ENCODE measurements at regions not wholly inside any gene's neighbourhood (a gene's known extent, or its start where the extent isn't known, plus 50 kb on each side); places are given as distances from the start of the nearest gene placed in this dataset.

DNA sequence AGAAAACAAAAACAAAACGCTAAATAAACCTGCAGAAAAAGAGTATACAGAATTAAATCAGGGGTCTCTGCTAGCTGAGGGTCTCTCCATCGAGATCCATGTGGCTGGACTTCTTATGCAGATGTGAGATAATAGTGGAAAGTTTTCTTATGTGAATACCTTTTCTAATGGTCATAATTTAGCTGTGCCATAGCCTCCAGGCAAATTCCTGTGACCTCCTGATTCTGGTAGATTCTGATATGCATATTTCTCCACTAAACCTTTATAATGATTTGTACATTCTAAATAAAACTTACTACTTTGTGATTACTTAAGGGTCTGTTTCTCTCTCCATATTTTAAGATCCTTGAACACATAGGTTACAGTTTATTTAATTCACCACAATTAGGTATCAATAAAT lies 1002.6 kb downstream of the GALC start:
- H3K9me3 ChIP-seq (ENCODE audit: control insufficient read depth, insufficient read depth, low read length) = no peaks in the 10 kb centered on the region
- no peaks in the 10 kb centered on the region for H3K4me1 ChIP-seq (ENCODE audit: insufficient read depth, low read length)
- H3K9ac ChIP-seq (ENCODE audit: low read depth, low read length) = no peak overlapping the region
- H3K36me3 ChIP-seq (ENCODE audit: insufficient read depth, low read length) = no peaks in the 10 kb centered on the region

DNA sequence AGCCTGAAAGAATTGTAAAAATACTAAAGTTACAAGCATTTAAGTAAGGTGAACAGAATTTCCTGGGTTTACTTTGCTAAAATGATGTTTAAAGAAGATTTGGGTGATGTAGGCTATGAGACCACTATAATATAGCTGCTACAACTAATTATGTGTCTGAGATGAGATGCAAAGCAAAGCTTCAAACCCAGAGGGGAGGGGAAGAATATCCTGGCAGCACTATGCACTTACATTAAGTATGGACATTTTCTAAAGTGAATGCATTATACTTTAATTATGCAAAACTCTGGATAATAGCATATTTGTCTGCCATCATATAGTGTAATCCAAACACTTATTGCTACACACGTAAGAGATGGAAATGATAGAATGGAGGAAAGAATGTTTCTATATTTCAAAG lies 1003.7 kb downstream of the GALC start:
- no peaks in the 10 kb centered on the region for H3K4me1 ChIP-seq (ENCODE audit: insufficient read depth, low read length)
- no peaks in the 10 kb centered on the region for H3K9me3 ChIP-seq (ENCODE audit: control insufficient read depth, insufficient read depth, low read length)
- no peak overlapping the region for H3K9ac ChIP-seq (ENCODE audit: low read depth, low read length)
- H3K36me3 ChIP-seq (ENCODE audit: insufficient read depth, low read length) = no peaks in the 10 kb centered on the region

DNA sequence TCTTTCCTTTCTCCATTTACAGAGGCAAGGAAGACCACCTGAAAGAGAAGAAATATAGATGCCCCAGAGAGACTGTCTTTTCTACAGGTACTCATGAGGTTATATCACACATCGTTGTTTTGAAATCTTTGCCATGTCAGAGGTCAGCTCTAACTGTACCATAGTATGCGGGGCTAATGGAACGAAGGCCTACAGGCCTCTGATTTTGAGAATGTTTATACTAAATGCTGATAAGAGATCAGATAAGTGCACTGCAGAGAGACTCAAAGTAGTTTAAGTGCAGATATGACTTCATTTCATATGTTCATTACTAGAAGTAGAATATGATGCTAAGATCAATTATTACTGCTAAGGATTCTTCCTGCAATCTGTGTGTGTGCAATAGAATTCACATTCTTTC lies 1005.0 kb downstream of the GALC start:
- Histone ChIP-seq H3K9ac (ENCODE audit: low read depth, low read length) (no peak overlapping the region), H3K4me1 (ENCODE audit: insufficient read depth, low read length) (no peaks in the 10 kb centered on the region), H3K36me3 (ENCODE audit: insufficient read depth, low read length) (no peaks in the 10 kb centered on the region), H3K9me3 (ENCODE audit: control insufficient read depth, insufficient read depth, low read length) (no peaks in the 10 kb centered on the region)

DNA sequence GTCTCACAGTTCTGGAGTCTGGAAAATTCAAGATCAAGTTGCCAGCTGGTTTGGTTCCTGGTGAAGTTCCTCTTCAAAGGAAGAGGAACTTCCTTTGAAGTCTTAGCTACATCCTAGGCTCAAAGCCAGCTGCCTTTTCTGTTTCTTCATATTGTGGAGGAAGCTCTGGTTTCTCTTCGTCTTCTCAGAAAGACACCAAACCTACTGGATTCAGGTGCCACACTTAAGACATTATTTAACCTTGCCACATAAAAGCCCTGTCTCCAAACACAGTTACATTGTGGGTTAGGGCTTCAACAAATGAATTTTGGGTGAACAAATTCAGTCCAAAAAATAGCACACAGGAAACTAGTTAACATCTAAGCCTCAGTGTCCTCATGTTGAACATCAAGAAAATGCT lies 1019.8 kb downstream of the GALC start:
- no peaks in the 10 kb centered on the region for H3K9me3 ChIP-seq (ENCODE audit: control insufficient read depth, insufficient read depth, low read length)
- no peaks in the 10 kb centered on the region for H3K36me3 ChIP-seq (ENCODE audit: insufficient read depth, low read length)
- no peaks in the 10 kb centered on the region for H3K4me1 ChIP-seq (ENCODE audit: insufficient read depth, low read length)
- H3K9ac ChIP-seq (ENCODE audit: low read depth, low read length) = no peak overlapping the region

DNA sequence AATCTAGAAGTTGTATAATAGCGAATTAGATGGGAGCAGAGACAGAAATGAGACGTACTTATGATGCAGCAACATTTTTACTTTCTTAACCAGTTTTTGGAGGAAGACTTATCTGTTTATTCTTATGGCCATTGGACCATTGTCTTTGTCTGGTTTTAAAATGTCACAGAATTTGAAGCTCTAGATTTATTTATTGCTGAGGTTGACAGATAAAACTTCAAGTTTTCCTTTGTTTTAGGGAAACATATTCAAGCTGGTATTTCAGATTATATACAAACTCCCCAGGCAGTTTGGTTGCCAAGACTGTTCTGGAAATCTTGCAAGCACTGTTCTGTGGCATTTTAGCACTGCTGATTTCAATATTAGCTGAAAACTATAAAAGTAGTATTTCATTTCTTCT lies 1021.7 kb downstream of the GALC start:
- Histone ChIP-seq H3K36me3 (ENCODE audit: insufficient read depth, low read length) (no peaks in the 10 kb centered on the region), H3K9ac (ENCODE audit: low read depth, low read length) (no peak overlapping the region), H3K9me3 (ENCODE audit: control insufficient read depth, insufficient read depth, low read length) (no peaks in the 10 kb centered on the region; the same call in 1 of the 2 replicates), H3K4me1 (ENCODE audit: insufficient read depth, low read length) (no peaks in the 10 kb centered on the region)

DNA sequence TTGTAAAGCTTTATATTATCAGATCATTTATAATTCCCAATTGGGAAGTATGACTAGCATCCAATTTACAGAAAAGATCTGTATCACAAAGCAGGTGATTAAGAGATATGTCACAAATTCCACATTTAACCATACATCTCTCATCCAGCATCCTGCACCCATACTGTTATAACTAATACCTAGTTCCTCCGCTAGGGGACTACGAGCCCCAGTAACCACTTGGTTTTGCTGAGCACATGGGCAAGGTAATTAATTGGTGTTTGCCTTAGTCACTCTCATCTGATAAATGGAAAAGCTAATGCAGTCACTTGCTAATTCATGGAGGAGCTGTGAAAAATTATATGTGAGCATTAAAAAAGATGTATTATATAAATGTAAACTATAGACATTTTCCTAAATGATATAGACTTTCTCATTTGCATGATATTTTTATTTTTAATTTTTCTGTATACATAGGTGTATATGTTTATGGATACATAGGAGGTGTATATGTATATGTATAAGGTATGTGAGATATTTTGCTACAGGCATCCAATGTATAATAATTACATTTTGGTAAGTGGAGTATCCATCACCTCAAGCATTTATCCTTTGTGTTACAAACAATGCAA lies 1031.8 kb downstream of the GALC start:
- no peaks in the 10 kb centered on the region for H3K4me1 ChIP-seq (ENCODE audit: insufficient read depth, low read length)
- H3K9me3 ChIP-seq (ENCODE audit: control insufficient read depth, insufficient read depth, low read length) = no peaks in the 10 kb centered on the region; the same call in 1 of the 2 replicates
- H3K9ac ChIP-seq (ENCODE audit: low read depth, low read length) = no peak overlapping the region
- no peaks in the 10 kb centered on the region for H3K36me3 ChIP-seq (ENCODE audit: insufficient read depth, low read length)

DNA sequence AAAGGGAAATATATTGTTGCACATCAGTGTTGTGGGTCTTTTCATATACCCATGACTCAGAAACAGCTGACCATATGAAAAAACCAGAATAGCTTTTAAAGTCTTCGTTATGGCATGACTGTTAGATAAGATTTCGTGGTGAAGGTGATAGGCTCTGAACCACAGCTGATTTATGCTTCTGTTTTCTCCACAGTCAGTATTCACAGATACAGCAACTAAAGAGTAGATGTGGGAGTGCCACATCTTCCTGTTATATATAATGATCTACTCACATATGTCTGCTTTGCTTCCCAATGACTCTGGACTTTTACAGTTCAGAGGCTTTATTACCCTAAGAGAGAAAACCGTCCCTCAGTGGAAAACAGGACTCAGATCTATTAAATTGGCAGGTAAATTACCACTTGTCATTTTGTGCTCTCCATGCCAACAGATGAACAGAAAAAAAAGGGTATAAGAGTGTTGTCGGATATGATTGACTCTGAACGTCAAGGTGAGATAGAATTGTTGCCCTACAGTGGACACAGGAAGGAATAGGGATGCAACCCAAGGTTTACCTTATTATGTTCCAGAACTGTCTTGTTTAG lies 1037.1 kb downstream of the GALC start:
- Histone ChIP-seq H3K9ac (ENCODE audit: low read depth, low read length) (no peak overlapping the region), H3K36me3 (ENCODE audit: insufficient read depth, low read length) (no peaks in the 10 kb centered on the region), H3K4me1 (ENCODE audit: insufficient read depth, low read length) (no peaks in the 10 kb centered on the region), H3K9me3 (ENCODE audit: control insufficient read depth, insufficient read depth, low read length) (no peaks in the 10 kb centered on the region)

DNA sequence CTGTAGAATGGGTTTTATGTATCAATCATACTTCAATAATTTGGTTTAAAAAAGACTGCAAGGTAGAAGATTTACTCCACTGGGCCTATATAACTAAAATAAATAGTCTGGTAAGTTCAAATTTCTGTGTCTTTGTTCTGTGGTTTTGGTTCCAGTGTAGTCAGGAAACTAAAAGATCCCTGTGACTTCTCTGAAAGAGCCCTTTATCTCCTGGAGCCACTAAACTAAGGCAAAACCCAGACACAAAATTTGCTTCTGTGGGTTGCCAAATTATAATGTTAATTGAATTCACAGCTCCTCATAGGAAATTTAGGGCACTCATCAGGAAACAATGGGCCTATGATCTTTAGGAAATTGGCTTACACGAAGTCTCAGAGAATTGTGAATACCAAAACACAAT lies 1038.4 kb downstream of the GALC start:
- Histone ChIP-seq H3K36me3 (ENCODE audit: insufficient read depth, low read length) (no peaks in the 10 kb centered on the region), H3K9ac (ENCODE audit: low read depth, low read length) (no peak overlapping the region), H3K4me1 (ENCODE audit: insufficient read depth, low read length) (no peaks in the 10 kb centered on the region), H3K9me3 (ENCODE audit: control insufficient read depth, insufficient read depth, low read length) (no peaks in the 10 kb centered on the region)

DNA sequence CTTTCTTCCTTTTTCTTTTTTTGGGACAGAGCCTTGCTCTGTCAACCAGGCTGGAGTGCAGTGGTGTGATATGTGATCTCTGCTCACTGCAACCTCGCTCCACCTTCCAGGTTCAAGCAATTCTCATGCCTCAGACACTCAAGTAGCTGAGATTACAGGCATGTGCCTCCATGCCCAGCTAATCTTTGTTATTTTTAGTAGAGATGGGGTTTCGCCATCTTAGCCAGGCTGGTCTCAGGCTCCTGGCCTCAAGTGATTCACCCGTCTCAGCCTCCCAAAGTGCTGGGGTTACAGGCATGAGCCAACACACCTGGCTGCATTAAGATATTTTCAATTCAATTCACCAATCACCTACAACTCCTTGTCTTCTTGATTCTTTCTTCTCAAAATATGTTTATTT lies 1046.5 kb downstream of the GALC start:
- Histone ChIP-seq H3K9me3 (ENCODE audit: control insufficient read depth, insufficient read depth, low read length) (no peaks in the 10 kb centered on the region), H3K9ac (ENCODE audit: low read depth, low read length) (no peak overlapping the region), H3K36me3 (ENCODE audit: insufficient read depth, low read length) (no peaks in the 10 kb centered on the region), H3K4me1 (ENCODE audit: insufficient read depth, low read length) (no peaks in the 10 kb centered on the region)

DNA sequence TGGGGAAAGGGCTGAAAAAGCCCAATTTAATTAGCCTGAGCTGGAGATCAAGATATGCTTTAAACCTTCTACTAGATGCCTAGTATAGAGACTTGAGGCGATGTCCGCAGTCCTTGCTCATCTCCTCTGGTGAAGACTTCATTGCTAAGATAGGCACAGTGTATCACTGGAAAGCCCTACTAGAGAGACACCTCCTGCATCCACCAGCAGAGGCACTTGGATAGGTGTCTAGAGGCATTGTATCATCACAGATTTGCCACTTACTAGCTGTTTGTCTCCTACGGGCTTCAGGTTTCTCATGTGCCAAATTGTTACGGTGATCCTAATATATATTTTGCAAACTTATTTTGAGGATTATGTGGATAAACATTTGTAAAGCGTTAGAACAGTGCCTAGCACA lies 1048.5 kb downstream of the GALC start:
- H3K9me3 ChIP-seq (ENCODE audit: control insufficient read depth, insufficient read depth, low read length) = no peaks in the 10 kb centered on the region
- H3K9ac ChIP-seq (ENCODE audit: low read depth, low read length) = no peak overlapping the region
- H3K4me1 ChIP-seq (ENCODE audit: insufficient read depth, low read length) = no peaks in the 10 kb centered on the region

DNA sequence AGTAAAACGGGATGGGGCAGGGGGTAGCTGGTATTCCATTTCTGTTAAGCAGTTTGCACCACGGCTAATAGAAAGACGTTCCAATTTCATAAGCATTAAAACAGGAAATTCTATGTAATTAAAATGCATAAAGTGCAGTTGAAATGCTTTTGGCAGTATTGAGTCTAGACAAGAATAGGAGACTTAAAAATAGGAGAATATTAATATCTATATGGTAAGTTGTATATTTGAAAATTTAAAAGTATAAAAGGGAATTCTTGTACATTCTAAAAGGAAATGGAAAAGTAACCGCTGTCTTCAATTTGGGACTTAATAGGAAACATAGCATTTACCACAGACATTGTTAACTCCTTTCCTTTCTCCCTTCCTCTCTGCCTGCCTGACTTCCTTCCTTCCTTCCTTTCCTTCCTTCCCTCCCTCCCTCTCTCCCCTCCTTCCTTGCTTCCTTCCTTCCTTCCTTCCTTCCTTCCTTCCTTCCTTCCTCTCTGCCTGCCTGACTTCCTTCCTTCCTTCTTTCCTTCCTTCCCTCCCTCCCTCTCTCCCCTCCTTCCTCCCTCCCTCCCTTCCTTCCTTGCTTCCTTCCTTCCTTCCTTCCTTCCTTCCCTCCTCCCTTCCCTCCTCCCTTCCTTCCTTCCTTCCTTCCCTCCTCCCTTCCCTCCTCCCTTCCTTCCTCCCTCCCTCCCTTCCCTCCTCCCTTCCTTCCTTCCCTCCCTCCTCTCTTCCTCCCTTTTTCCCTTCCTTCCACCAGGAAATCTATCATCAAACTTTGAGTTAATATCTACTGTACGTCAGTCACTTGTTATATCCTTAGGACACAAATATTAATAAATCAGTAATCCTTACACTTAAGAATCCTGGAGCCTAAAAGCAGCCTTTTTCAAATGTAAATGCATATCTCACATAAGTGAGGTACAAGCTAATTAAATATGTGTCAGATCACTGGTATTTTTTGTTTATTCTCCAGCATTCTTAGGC lies 1049.3 kb downstream of the GALC start:
- Histone ChIP-seq H3K9ac (ENCODE audit: low read depth, low read length) (no peak overlapping the region), H3K4me1 (ENCODE audit: insufficient read depth, low read length) (no peaks in the 10 kb centered on the region), H3K36me3 (ENCODE audit: insufficient read depth, low read length) (no peaks in the 10 kb centered on the region), H3K9me3 (ENCODE audit: control insufficient read depth, insufficient read depth, low read length) (no peaks in the 10 kb centered on the region)

More for the DNA sequence above, 1048.5 kb downstream of the GALC start:
- no peaks in the 10 kb centered on the region for H3K36me3 ChIP-seq (ENCODE audit: insufficient read depth, low read length)

DNA sequence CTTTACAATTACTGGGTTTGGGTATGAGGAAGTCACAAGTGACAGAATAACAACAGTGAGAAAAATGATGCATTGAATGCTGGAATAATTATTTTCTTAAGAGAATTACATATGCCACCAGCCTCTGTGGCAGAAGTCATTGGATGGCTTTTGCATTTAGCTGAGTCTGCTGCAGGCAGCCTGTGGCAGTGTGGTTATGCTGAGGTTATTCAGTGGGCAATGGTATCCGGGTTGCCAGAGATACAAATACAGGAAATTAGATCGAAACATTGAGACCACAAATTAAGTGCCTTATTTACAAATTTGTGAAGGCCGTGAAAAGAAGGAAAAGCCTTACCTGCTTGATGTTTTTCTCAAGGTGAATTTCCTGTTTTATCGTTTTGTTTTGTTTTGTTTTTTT lies 1050.0 kb downstream of the GALC start:
- no peaks in the 10 kb centered on the region for H3K9me3 ChIP-seq (ENCODE audit: control insufficient read depth, insufficient read depth, low read length)
- H3K9ac ChIP-seq (ENCODE audit: low read depth, low read length) = no peak overlapping the region
- H3K4me1 ChIP-seq (ENCODE audit: insufficient read depth, low read length) = no peaks in the 10 kb centered on the region
- H3K36me3 ChIP-seq (ENCODE audit: insufficient read depth, low read length) = no peaks in the 10 kb centered on the region

DNA sequence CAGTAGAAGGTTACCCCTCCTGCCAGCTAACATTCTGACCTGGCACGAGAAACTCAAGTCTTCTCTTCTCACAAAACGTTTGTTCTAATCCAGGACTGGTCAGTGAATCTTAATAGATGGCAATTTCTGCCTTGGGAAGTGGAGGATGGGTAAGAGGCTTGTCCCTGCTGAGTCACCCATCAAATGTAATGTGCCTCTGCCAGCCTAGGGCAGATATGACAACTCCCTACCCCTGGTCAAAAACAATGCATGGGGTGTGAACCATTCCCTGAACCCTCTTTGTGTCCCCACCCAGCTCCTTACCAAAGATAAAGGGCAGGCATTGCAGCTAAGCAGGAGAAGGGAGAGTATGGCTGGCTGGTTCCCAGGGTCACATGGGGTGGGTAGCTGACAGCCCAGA lies 1052.9 kb downstream of the GALC start:
- Histone ChIP-seq H3K9me3 (ENCODE audit: control insufficient read depth, insufficient read depth, low read length) (no peaks in the 10 kb centered on the region), H3K4me1 (ENCODE audit: insufficient read depth, low read length) (no peaks in the 10 kb centered on the region), H3K36me3 (ENCODE audit: insufficient read depth, low read length) (no peaks in the 10 kb centered on the region), H3K9ac (ENCODE audit: low read depth, low read length) (no peak overlapping the region)

DNA sequence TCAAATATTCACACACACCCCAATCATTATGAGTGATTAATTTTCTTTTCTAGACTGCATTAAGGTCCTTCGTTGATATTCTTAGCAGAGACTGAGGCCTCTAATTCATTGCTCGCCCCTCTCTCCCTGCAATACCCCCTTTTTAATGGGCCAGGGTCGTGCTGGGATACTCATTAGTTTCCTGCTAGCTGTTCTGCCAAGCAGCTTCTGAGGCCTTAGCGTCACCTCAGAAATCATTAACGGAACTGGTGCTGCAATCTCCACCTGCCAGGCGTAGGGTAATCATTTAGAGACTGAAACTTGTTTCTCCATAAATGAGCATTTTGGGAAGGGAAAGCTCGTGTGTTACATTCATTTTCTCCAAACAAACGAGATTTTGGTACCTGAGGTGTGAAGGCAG lies 1054.7 kb downstream of the GALC start:
- H3K4me1 ChIP-seq (ENCODE audit: insufficient read depth, low read length) = no peaks in the 10 kb centered on the region
- H3K36me3 ChIP-seq (ENCODE audit: insufficient read depth, low read length) = no peaks in the 10 kb centered on the region
- H3K9ac ChIP-seq (ENCODE audit: low read depth, low read length) = no peak overlapping the region
- no peaks in the 10 kb centered on the region for H3K9me3 ChIP-seq (ENCODE audit: control insufficient read depth, insufficient read depth, low read length)

DNA sequence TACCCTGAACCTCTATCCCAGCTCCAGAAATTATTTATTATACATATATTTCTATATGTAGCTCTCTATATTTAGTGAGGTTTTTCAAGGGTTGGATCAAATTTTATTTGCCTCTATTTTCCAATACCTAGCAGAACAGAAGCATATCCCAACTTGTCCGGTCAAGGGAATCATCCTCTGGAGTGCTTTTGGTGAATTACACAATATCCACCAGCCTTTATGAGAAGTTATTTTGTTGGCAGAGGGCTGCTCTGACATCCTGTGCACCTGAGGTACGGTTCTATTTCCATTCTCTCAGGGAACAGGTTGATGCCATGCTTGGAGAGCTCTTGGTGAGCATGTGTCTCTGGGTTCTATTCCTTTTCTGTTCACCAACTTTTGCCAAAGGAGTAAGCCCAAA lies 1056.4 kb downstream of the GALC start:
- H3K9ac ChIP-seq (ENCODE audit: low read depth, low read length) = no peak overlapping the region
- no peaks in the 10 kb centered on the region for H3K4me1 ChIP-seq (ENCODE audit: insufficient read depth, low read length)
- H3K9me3 ChIP-seq (ENCODE audit: control insufficient read depth, insufficient read depth, low read length) = no peaks in the 10 kb centered on the region
- no peaks in the 10 kb centered on the region for H3K36me3 ChIP-seq (ENCODE audit: insufficient read depth, low read length)

All from ES-I3 (cell line).